ENCODE measurements at regions not wholly inside any gene's neighbourhood (a gene's known extent, or its start where the extent isn't known, plus 50 kb on each side); places are given as distances from the start of the nearest gene placed in this dataset.
"Not testable (repeated sequence)": the region's sequence is repeated elsewhere in the genome, so short reads cannot be mapped to it uniquely, and the experiment has no call there.

- no peak for TF ChIP-seq PRDM10 (tag by site-specific recombination; IDR thresholded peaks at IDR 0.05)
- TF ChIP-seq ZNF449 (tag by site-specific recombination; IDR thresholded peaks at IDR 0.05): no peak
- no peak for TF ChIP-seq MYNN (tag by site-specific recombination; IDR thresholded peaks at IDR 0.05; ENCODE audit: borderline replicate concordance)
- TF ChIP-seq ZNF621 (tag by site-specific recombination; IDR thresholded peaks at IDR 0.05): no peak
Observed at GRCh38 chr16:6728381-6728780, 604.3 kb upstream of the RBFOX1 start (continued).

- no peaks in the 10 kb centered on the region for H3K9me3 ChIP-seq (ENCODE audit: control insufficient read depth, insufficient read depth, low read depth, low read length)
- ChIA-PET CTCF (no interaction called here), POLR2A (no interaction called here)
- H3K4me3 ChIP-seq (ENCODE audit: low read depth, low read length): no peak overlapping the region
- no peak overlapping the region for H3K27ac ChIP-seq (ENCODE audit: extremely low read depth, low read depth, low read length)
- TF ChIP-seq ZNF518A (tag by site-specific recombination; conservative IDR thresholded peaks at IDR 0.05; ENCODE audit: low read depth) (no peak), ZNF350 (tag by site-specific recombination; IDR thresholded peaks at IDR 0.05) (no peak), ZNF843 (tag by site-specific recombination; IDR thresholded peaks at IDR 0.05) (no peak), ZNF626 (tag by site-specific recombination; IDR thresholded peaks at IDR 0.05) (no peak), SCRT2 (tag by site-specific recombination; IDR thresholded peaks at IDR 0.05) (no peak), OVOL3 (tag by site-specific recombination; IDR thresholded peaks at IDR 0.05) (no peak)
- H3K4me1 ChIP-seq (ENCODE audit: control insufficient read depth, insufficient read depth, low read length): no peaks in the 10 kb centered on the region
- H3K36me3 ChIP-seq (ENCODE audit: control insufficient read depth in 2 of 2, insufficient read depth in 1 of 2, low read length in 2 of 2): no peaks in the 10 kb centered on the region
Observed at GRCh38 chr16:6726621-6727020, 606.0 kb upstream of the RBFOX1 start.

- no peaks in the 10 kb centered on the region for H3K36me3 ChIP-seq (ENCODE audit: control insufficient read depth in 2 of 2, insufficient read depth in 1 of 2, low read length in 2 of 2)
Observed at GRCh38 chr16:6725634-6726331, 606.9 kb upstream of the RBFOX1 start.

GRCh38 chr16:6725206-6725605 lies 607.4 kb upstream of the RBFOX1 start:
- CTCF ChIA-PET: interaction anchor here (0.7 kb wide), 1 partner anchor 63 kb away, joined by 3 read pairs; no protein-coding TSS in a partner anchor
- POLR2A ChIA-PET; H3K4me1 ChIP-seq (ENCODE audit: control insufficient read depth, insufficient read depth, low read length): not testable (repeated sequence)

More at GRCh38 chr16:6725634-6726331, 606.9 kb upstream of the RBFOX1 start:
- H3K9me3 ChIP-seq (ENCODE audit: control insufficient read depth, insufficient read depth, low read depth, low read length): no peaks in the 10 kb centered on the region
- ChIA-PET CTCF (no interaction called here), POLR2A (no interaction called here)
- TF ChIP-seq TCF7L2 (IDR thresholded peaks at IDR 0.05; ENCODE audit: borderline replicate concordance, low read depth, low read length) (no peak), ZNF600 (tag by site-specific recombination; IDR thresholded peaks at IDR 0.05) (no peak), ZNF510 (tag by site-specific recombination; IDR thresholded peaks at IDR 0.05; ENCODE audit: insufficient replicate concordance) (no peak)
- no peak overlapping the region for H3K4me3 ChIP-seq (ENCODE audit: low read depth, low read length)
- no peaks in the 10 kb centered on the region for H3K4me1 ChIP-seq (ENCODE audit: control insufficient read depth, insufficient read depth, low read length)
- H3K27ac ChIP-seq (ENCODE audit: extremely low read depth, low read depth, low read length): no peak overlapping the region

More at GRCh38 chr16:6725206-6725605, 607.4 kb upstream of the RBFOX1 start:
- not testable (repeated sequence) for H3K9me3 ChIP-seq (ENCODE audit: control insufficient read depth, insufficient read depth, low read depth, low read length); H3K36me3 ChIP-seq (ENCODE audit: control insufficient read depth in 2 of 2, insufficient read depth in 1 of 2, low read length in 2 of 2); H3K4me3 ChIP-seq (ENCODE audit: low read depth, low read length); H3K27ac ChIP-seq (ENCODE audit: extremely low read depth, low read depth, low read length)

All from HEK293 (cell line).